Thyroid gland (tissue), 4 donors: ENCODE measurements at regions not wholly inside any gene's neighbourhood (a gene's known extent, or its start where the extent isn't known, plus 50 kb on each side); places are given as distances from the start of the nearest gene placed in this dataset.

Source experiments
- DNase-seq, 2 donors: peaks; one replicate each; pipeline ENCODE4 v3.0.0-alpha.2; 2019
- H3K27ac ChIP-seq, 3 donors: fragments of 200-600 bp; sonication (generic); 1 replicate in 2 of 3; 2 replicates in 1 of 3; pipeline ENCODE4 v1.5.1; 2016 to 2019; ENCODE audit warnings: mild to moderate bottlenecking in 1 of 3, moderate library complexity in 1 of 3
- H3K27me3 ChIP-seq: fragments of 200-600 bp; sonication (generic); one replicate; pipeline ENCODE4 v1.5.1; 2019
- H3K36me3 ChIP-seq, 2 donors: fragments of 200-600 bp; sonication (generic); one replicate each; pipeline ENCODE4 v1.5.1; 2016 to 2019
- H3K4me1 ChIP-seq, 2 donors: fragments of 200-600 bp; sonication (generic); one replicate each; pipeline ENCODE4 v1.5.1; 2017 to 2019
- H3K4me3 ChIP-seq, 3 donors: fragments of 200-600 bp; sonication (generic); replicated peaks in 1 of 3; 1 replicate in 2 of 3; 2 replicates in 1 of 3; pipeline ENCODE4 v1.5.1; 2016; ENCODE audit warnings: mild to moderate bottlenecking in 1 of 3
- H3K9me3 ChIP-seq: fragments of 200-600 bp; sonication (generic); one replicate; pipeline ENCODE4 v1.5.1; 2017
- POLR2A ChIP-seq, 2 donors: fragments of 450-650 bp; IDR thresholded peaks; one replicate each; pipeline ENCODE4 v1.6.1; 2017; ENCODE audit warnings: antibody characterized with exemption in 2 of 2, mild to moderate bottlenecking in 2 of 2, moderate library complexity in 1 of 2
- WGBS, 2 donors: methylation state at CpG; one replicate each; pipeline ENCODE4 v1.1.5; 2017; 5-methylcytosine and 5-hydroxymethylcytosine counted together
- intact Hi-C: fragments of 100-400 bp; cut with DNase I; formaldehyde crosslinking; loops from one replicate; pipeline ENCODE4 v1.15.1; 2023
- TF ChIP-seq, protein P1 (sequence below), 6 experiments: fragments of 200-600 bp in 3 of 6; fragments of 450-650 bp in 3 of 6; sonication (generic) in 3 of 6; IDR thresholded peaks; one replicate each; pipeline ENCODE4 v1.5.1; 2016 to 2019; ENCODE audit warnings: antibody characterized with exemption in 6 of 6, mild to moderate bottlenecking in 2 of 6, inconsistent platforms in 1 of 6, moderate library complexity in 1 of 6

DNA sequence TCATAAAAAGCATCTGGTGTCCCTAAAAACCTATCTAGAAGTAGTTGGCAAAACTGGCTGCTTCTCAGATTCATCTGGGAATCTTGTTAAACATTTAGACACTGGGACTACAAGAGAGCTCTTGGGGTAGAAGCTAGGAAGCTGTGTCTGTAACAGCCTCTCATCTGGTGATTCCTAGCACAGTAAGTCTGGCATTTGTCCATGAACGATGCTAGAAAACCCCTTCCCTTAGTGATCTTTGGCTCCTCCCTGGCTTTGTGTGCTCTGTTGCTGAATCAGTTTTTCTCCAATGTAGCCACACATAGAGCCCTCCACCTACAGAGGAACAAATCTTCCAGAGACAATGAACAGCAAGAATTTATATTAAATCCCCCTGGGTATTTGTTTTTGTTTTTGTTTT is 951.7 kb upstream of the LCORL start:
- Histone ChIP-seq H3K9me3 (no peaks in the 10 kb centered on the region), H3K27me3 (no peaks in the 10 kb centered on the region), H3K36me3 (no peaks in the 10 kb centered on the region), H3K4me1 (no peaks in the 10 kb centered on the region), H3K27ac (no peak overlapping the region), H3K4me3 (no peak overlapping the region)
- WGBS, 2 donors: 25 to 26% methylated on average over 1 of the region's 1 CpG
- intact Hi-C loops: no loop called here
- TF ChIP-seq POLR2A (IDR thresholded peaks at IDR 0.05): no peak
- TF ChIP-seq, protein P1, sequence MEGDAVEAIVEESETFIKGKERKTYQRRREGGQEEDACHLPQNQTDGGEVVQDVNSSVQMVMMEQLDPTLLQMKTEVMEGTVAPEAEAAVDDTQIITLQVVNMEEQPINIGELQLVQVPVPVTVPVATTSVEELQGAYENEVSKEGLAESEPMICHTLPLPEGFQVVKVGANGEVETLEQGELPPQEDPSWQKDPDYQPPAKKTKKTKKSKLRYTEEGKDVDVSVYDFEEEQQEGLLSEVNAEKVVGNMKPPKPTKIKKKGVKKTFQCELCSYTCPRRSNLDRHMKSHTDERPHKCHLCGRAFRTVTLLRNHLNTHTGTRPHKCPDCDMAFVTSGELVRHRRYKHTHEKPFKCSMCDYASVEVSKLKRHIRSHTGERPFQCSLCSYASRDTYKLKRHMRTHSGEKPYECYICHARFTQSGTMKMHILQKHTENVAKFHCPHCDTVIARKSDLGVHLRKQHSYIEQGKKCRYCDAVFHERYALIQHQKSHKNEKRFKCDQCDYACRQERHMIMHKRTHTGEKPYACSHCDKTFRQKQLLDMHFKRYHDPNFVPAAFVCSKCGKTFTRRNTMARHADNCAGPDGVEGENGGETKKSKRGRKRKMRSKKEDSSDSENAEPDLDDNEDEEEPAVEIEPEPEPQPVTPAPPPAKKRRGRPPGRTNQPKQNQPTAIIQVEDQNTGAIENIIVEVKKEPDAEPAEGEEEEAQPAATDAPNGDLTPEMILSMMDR (IDR thresholded peaks at IDR 0.05): no peak
- no peak for DNase-seq

DNA sequence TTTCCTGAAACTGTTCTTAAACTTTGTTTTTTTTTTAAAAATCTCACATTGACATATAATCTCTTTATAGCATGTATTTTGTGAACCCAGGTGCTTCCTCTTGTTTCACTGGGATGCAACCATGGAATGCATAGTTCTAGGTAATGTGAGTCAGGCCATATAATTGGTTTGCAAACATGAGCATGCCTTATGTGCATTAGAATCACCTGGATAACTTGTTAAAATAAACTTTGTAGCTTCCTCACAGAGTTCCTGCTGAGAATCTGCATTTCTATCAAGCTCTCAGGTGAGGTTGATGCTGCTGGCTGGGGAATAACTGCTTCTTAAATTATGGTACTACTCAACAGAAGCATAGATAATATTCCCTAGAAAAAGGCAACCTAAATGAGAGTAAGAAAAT is 940.3 kb upstream of the LCORL start:
- Histone ChIP-seq H3K4me3 (no peak overlapping the region), H3K4me1 (no peaks in the 10 kb centered on the region), H3K36me3 (no peaks in the 10 kb centered on the region), H3K9me3 (no peaks in the 10 kb centered on the region), H3K27me3 (no peaks in the 10 kb centered on the region), H3K27ac (no peak overlapping the region)
- intact Hi-C loops: no loop called here
- no peak for DNase-seq
- TF ChIP-seq, protein P1 (IDR thresholded peaks at IDR 0.05): no peak
- no peak for TF ChIP-seq POLR2A (IDR thresholded peaks at IDR 0.05)

DNA sequence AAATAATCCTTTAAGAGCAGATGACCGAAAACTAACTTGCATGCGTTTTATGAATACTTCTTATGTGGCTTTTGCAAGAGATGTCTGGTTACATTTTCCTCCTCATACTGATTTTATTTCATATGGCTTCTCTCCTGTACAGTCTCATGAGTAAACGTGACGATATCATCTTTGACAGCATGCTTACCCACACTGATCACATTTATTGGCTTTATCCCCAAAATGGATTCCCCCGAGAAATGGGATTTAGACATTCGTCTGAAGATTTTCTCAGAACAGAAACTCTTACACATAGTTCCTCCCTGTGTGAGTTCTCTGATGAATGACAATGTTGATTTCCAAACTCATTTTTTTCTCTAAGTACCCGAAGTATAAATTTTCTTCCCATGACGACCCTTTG is 939.7 kb upstream of the LCORL start:
- no peak for DNase-seq
- Histone ChIP-seq H3K36me3 (no peaks in the 10 kb centered on the region), H3K9me3 (no peaks in the 10 kb centered on the region), H3K27me3 (no peaks in the 10 kb centered on the region), H3K4me1 (no peaks in the 10 kb centered on the region), H3K4me3 (no peak overlapping the region), H3K27ac (no peak overlapping the region)
- TF ChIP-seq POLR2A (IDR thresholded peaks at IDR 0.05): no peak
- TF ChIP-seq, protein P1 (IDR thresholded peaks at IDR 0.05): no peak
- intact Hi-C loops: no loop called here
- WGBS, 2 donors: 73 to 76% methylated on average over 8 of the region's 8 CpGs

DNA sequence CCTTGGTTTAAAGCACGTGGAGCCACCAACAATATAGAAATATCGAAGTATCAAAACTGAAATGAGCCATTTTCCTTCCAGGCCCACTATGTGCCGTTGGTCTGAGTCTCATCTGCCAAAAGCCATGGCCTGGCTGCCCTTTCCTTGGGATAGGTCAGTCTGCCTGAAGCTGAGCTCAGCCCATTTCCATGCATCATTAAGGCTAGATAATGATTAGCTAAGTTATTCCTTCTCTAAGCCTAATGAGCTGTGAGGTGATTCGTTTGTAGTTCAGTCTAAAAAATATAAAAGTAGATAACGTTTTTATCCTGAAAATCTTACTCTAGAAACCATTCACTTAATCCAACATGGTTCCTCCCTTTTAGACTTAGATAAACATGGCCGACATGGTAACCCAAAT is 936.2 kb upstream of the LCORL start:
- Histone ChIP-seq H3K4me3 (no peak overlapping the region), H3K4me1 (no peaks in the 10 kb centered on the region), H3K27me3 (no peaks in the 10 kb centered on the region), H3K36me3 (no peaks in the 10 kb centered on the region), H3K27ac (no peak overlapping the region), H3K9me3 (no peaks in the 10 kb centered on the region)
- 77 to 86% methylated on average over 6 of the region's 6 CpGs for whole genome bisulfite sequencing, 2 donors
- intact Hi-C loops: no loop called here
- no peak for DNase-seq
- no peak for TF ChIP-seq POLR2A (IDR thresholded peaks at IDR 0.05)
- TF ChIP-seq, protein P1 (IDR thresholded peaks at IDR 0.05): no peak

DNA sequence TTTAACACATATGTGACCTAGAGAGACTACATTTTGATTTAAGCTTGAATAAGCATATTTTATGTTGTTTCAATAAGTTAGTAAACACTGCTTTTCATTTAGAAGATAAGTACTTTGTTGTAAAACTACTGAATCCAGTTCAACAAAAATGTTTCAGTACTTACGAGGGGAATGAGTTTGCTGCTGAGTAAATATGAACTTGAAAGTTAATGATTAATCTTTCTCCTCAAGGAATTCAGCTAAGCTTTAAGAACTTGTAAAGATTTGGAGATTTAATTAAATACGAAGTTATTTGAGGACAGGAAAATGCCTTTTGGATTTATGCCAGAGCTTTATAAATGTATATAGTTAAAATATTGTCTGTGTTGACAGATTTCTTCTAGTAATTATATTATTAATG is 933.0 kb upstream of the LCORL start:
- DNase-seq: no peak
- 60 to 68% methylated on average over 2 of the region's 2 CpGs for WGBS, 2 donors

More for the DNA sequence above, 933.0 kb upstream of the LCORL start:
- intact Hi-C loops: no loop called here
- H3K9me3 ChIP-seq: no peaks in the 10 kb centered on the region
- no peaks in the 10 kb centered on the region for H3K27me3 ChIP-seq
- H3K4me3 ChIP-seq: no peak overlapping the region
- H3K27ac ChIP-seq: no peak overlapping the region
- no peaks in the 10 kb centered on the region for H3K36me3 ChIP-seq
- TF ChIP-seq, protein P1 (IDR thresholded peaks at IDR 0.05): no peak
- no peak for TF ChIP-seq POLR2A (IDR thresholded peaks at IDR 0.05)
- no peaks in the 10 kb centered on the region for H3K4me1 ChIP-seq
